Adrenal gland (tissue), 9 donors: ENCODE measurements at regions not wholly inside any gene's neighbourhood (a gene's known extent, or its start where the extent isn't known, plus 50 kb on each side); places are given as distances from the start of the nearest gene placed in this dataset.

Source experiments
- DNase-seq, 7 donors: peaks; one replicate each; pipeline ENCODE4 v3.0.0-alpha.2; 2019 to 2020
- H3K27ac ChIP-seq, 5 donors: fragments of 200-600 bp; sonication (generic) in 4 of 5; 1 replicate in 3 of 5; 2 replicates in 2 of 5; pipeline versions ENCODE4 v1.5.1 to v1.8.0; 2016 to 2020; ENCODE audit warnings: mild to moderate bottlenecking in 1 of 5
- H3K27me3 ChIP-seq: fragments of 200-600 bp; 2 replicates; pipeline ENCODE4 v1.8.0; 2021
- H3K36me3 ChIP-seq, 2 donors: fragments of 200-600 bp; replicated peaks in 1 of 2; 1 replicate in 1 of 2; 2 replicates in 1 of 2; pipeline versions ENCODE4 v1.5.1 to v1.8.0; 2018 to 2022
- H3K4me1 ChIP-seq, 2 donors: fragments of 200-600 bp; replicated peaks in 1 of 2; 1 replicate in 1 of 2; 2 replicates in 1 of 2; pipeline versions ENCODE4 v1.5.1 to v1.8.0; 2018 to 2021
- H3K4me3 ChIP-seq, 4 donors: fragments of 200-600 bp; sonication (generic) in 3 of 4; one replicate each; pipeline ENCODE4 v1.5.1; 2016 to 2018
- H3K9me3 ChIP-seq, 3 donors: fragments of 200-600 bp; sonication (generic) in 1 of 3; replicated peaks in 1 of 3; 1 replicate in 2 of 3; 2 replicates in 1 of 3; pipeline versions ENCODE4 v1.5.1 to v1.8.0; 2016 to 2021
- CTCF ChIP-seq, 6 experiments: fragments of 450-650 bp in 4 of 6; fragments of 200-600 bp in 2 of 6; sonication (generic) in 1 of 6; IDR thresholded peaks; 1 replicate in 5 of 6; 2 replicates in 1 of 6; pipeline versions ENCODE4 v1.5.1 to v1.8.0; 2016 to 2021; ENCODE audit warnings: antibody characterized with exemption in 6 of 6, mild to moderate bottlenecking in 2 of 6, moderate library complexity in 1 of 6
- POLR2A ChIP-seq, 2 donors: fragments of 450-650 bp; IDR thresholded peaks; one replicate each; pipeline ENCODE4 v1.6.1; 2017; ENCODE audit warnings: antibody characterized with exemption in 2 of 2, mild to moderate bottlenecking in 2 of 2, moderate library complexity in 1 of 2
- WGBS, 4 donors: extraction: QIAGEN DNeasy Blood & Tissue Kit in 2 of 4; methylation state at CpG; one replicate each; pipeline versions ENCODE4 v1.1.5 to v1.1.7; 2013 to 2017; 5-methylcytosine and 5-hydroxymethylcytosine counted together
- intact Hi-C, 2 donors: fragments of 100-400 bp; cut with DNase I; formaldehyde crosslinking; loops; one replicate each; pipeline versions ENCODE4 v1.14.1 to v1.15.0; 2022 to 2023
- donor health status: healthy with polysubstance abuse.
- donor health status: Bipolar disorder and iron deficiency.
- donor health status: DM: yes; HTN: yes; CAD: no.
- donor health status: DM: no; HTN: no; CAD: no.
- donor health status: DM: no; HTN: no; CAD: no.

DNA sequence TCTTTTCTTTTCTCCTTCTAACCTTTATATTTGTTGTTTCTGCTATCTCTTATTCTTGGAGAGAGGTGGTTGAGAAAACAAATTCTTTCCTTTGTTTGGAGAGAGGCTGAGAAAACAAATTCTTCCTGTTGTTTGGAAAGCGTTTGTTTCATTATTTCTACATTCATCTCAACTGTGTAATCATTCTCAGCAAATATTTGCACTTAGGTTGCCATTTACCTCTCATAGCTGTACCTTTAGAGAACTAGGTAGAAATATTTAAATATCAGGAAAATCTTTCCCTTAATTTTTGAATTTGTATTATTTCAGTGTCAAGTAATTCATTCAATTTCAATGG lies 1824.4 kb upstream of the CDH9 start:
- WGBS, 4 donors, result 50 to 70% (median 55%) methylated on average over 1 of the region's 1 CpG
- H3K36me3 ChIP-seq, result no peaks in the 10 kb centered on the region
- TF ChIP-seq CTCF (IDR thresholded peaks at IDR 0.05), result no peak
- no peak for TF ChIP-seq POLR2A (IDR thresholded peaks at IDR 0.05)
- no peaks in the 10 kb centered on the region for H3K27me3 ChIP-seq
- no peak overlapping the region for H3K27ac ChIP-seq
- intact Hi-C loops, result no loop called here
- no peaks in the 10 kb centered on the region for H3K9me3 ChIP-seq
- H3K4me3 ChIP-seq, result no peak overlapping the region
- no peak for DNase-seq
- no peaks in the 10 kb centered on the region for H3K4me1 ChIP-seq

GRCh38 chr5:28862137-28862859 lies 1823.9 kb upstream of the CDH9 start:
- H3K27ac ChIP-seq, result no peak overlapping the region
- no peak overlapping the region for H3K4me3 ChIP-seq
- no peaks in the 10 kb centered on the region for H3K9me3 ChIP-seq
- no peaks in the 10 kb centered on the region for H3K4me1 ChIP-seq
- 85 to 89% (median 87%) methylated on average over 12 of the region's 12 CpGs for WGBS, 4 donors
- no peaks in the 10 kb centered on the region for H3K27me3 ChIP-seq
- intact Hi-C loops, result no loop called here
- no peaks in the 10 kb centered on the region for H3K36me3 ChIP-seq
- no peak for DNase-seq
- no peak for TF ChIP-seq POLR2A (IDR thresholded peaks at IDR 0.05)
- no peak for TF ChIP-seq CTCF (IDR thresholded peaks at IDR 0.05)

DNA sequence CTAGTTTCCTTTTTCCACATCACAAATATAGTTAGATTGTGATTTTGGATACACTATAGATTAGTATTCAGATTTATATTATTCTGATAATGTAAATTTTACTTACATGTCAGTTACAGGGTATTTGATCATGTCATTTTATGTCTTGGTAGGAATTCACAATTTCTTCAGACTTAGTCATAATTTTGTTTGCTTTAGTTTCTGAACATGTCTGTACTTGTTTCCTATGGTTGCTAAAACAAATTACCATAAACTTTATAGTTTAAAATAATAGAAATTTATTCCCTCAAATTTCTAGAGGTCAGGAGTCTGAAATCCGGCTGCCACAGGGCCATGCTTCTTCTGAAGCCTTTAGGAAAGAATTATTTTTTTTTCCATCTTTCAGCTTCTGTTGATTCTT lies 1817.2 kb upstream of the CDH9 start:
- Histone ChIP-seq H3K4me3 (no peak overlapping the region), H3K36me3 (no peaks in the 10 kb centered on the region), H3K4me1 (no peaks in the 10 kb centered on the region), H3K9me3 (no peaks in the 10 kb centered on the region), H3K27ac (no peak overlapping the region), H3K27me3 (no peaks in the 10 kb centered on the region)
- DNase-seq, result no peak
- intact Hi-C loops, result no loop called here
- TF ChIP-seq POLR2A (IDR thresholded peaks at IDR 0.05) (no peak), CTCF (IDR thresholded peaks at IDR 0.05) (no peak)
- 48 to 74% (median 57%) methylated on average over 1 of the region's 1 CpG for WGBS, 4 donors

DNA sequence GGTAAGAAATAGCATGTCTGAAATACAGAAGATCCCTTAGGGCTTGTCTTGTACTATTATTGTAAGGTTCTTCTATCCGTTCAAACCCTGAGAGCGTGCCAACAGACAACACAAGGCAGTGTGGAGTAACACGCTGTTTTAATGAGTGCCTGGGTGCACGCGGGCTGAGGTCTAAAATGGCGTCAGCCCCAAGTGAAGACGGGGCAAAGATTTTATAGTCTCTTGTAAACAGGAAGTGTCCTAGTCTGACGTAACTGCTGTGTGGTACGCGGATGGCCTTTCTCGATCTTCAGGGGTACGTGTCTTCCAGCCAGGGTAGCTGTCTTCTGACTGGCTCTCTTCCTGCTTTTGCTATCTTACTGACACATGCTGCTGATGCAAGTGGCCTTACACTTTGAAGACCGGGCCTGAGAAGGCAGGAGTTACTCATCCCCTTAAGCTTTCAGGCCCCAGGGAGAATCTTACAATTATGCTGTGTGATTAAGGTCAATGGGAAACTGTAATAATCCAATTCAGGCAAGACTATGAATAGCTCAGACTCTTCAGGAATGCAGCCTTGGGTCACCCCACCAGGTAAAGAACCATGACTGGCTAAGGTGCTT lies 1812.0 kb upstream of the CDH9 start:
- H3K27ac ChIP-seq, result no peak overlapping the region
- no peak overlapping the region for H3K4me3 ChIP-seq
- H3K36me3 ChIP-seq, result no peaks in the 10 kb centered on the region
- H3K27me3 ChIP-seq, result no peaks in the 10 kb centered on the region
- no peak for DNase-seq
- intact Hi-C loops, result no loop called here
- H3K9me3 ChIP-seq, result no peaks in the 10 kb centered on the region
- WGBS, 4 donors, result 78 to 91% (median 85%) methylated on average over 13 of the region's 13 CpGs
- H3K4me1 ChIP-seq, result no peaks in the 10 kb centered on the region
- TF ChIP-seq POLR2A (IDR thresholded peaks at IDR 0.05) (no peak), CTCF (IDR thresholded peaks at IDR 0.05) (no peak)
